ENCODE measurements at regions not wholly inside any gene's neighbourhood (a gene's known extent, or its start where the extent isn't known, plus 50 kb on each side); places are given as distances from the start of the nearest gene placed in this dataset.

GRCh38 chr17:77718669-77718961 lies 239.9 kb upstream of the TNRC6C start:
- no peak for TF ChIP-seq RXRA (IDR thresholded peaks at IDR 0.05)
- no peak for TF ChIP-seq CTCF (IDR thresholded peaks at IDR 0.05; ENCODE audit: low read depth, low read length, missing input control)
- TF ChIP-seq RAD21 (IDR thresholded peaks at IDR 0.05): no peak
- no peak for TF ChIP-seq JUND (IDR thresholded peaks at IDR 0.05)
- no peak for TF ChIP-seq HNF4G (IDR thresholded peaks at IDR 0.05)
- TF ChIP-seq REST (IDR thresholded peaks at IDR 0.05): no peak
- no peak for TF ChIP-seq YY1 (IDR thresholded peaks at IDR 0.05)
- TF ChIP-seq ATF3 (IDR thresholded peaks at IDR 0.05): no peak
- TF ChIP-seq EGR1 (IDR thresholded peaks at IDR 0.05; ENCODE audit: low read depth in 2 of 2): no peak
- no peak for TF ChIP-seq MAX (IDR thresholded peaks at IDR 0.05)

Measured in liver (tissue), 3 donors.